GM12873 (cell line): ENCODE measurements at regions not wholly inside any gene's neighbourhood (a gene's known extent, or its start where the extent isn't known, plus 50 kb on each side); places are given as distances from the start of the nearest gene placed in this dataset.

Experiments used
- TF ChIP-seq, protein P1 (sequence below): IDR thresholded peaks from 2 replicates; pipeline ENCODE4 v1.5.1; 2012; ENCODE audit warnings: low read depth, mild to moderate bottlenecking, moderate library complexity, low read length, control low read depth; ENCODE audit not compliant: insufficient read depth; ENCODE audit errors: missing control alignments

DNA sequence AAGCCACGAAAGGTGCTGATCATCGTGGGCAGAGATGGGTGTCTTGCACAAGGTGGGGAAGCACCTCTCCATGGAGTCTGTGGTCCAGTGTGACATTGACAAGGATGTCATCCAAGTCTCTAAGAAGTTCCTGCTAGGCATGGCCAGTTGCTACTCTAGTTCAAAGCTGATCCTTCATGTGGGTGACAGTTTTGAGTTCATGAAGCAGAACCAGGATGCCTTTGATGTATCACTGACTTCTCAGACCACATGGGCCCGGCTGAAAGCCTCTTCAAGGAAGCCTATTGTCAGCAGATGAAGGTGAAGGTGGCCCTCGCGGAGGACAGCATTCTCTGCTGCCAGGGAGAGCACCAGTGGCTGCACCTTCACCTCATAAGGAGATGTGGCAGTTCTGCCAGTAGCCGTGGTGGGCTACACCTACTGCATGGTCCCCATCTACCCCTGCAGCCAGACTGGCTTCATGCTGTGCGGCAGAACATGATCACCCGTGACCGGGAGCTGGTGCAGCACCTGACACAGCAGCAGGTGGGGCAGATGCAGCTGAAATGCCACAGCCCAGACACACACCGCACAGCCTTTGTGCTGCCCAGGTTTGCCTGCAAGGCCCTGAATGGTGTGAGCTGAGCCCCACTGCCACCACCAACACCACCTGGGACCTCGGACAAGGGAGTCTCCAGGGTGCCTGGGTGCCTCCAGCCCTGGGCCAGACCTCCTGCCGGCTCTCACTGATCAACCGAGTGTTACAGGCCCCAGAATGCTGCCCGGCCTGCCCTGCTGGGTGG is 75.0 kb upstream of the SULF2 start:
- TF ChIP-seq, protein P1, sequence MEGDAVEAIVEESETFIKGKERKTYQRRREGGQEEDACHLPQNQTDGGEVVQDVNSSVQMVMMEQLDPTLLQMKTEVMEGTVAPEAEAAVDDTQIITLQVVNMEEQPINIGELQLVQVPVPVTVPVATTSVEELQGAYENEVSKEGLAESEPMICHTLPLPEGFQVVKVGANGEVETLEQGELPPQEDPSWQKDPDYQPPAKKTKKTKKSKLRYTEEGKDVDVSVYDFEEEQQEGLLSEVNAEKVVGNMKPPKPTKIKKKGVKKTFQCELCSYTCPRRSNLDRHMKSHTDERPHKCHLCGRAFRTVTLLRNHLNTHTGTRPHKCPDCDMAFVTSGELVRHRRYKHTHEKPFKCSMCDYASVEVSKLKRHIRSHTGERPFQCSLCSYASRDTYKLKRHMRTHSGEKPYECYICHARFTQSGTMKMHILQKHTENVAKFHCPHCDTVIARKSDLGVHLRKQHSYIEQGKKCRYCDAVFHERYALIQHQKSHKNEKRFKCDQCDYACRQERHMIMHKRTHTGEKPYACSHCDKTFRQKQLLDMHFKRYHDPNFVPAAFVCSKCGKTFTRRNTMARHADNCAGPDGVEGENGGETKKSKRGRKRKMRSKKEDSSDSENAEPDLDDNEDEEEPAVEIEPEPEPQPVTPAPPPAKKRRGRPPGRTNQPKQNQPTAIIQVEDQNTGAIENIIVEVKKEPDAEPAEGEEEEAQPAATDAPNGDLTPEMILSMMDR: no peak

DNA sequence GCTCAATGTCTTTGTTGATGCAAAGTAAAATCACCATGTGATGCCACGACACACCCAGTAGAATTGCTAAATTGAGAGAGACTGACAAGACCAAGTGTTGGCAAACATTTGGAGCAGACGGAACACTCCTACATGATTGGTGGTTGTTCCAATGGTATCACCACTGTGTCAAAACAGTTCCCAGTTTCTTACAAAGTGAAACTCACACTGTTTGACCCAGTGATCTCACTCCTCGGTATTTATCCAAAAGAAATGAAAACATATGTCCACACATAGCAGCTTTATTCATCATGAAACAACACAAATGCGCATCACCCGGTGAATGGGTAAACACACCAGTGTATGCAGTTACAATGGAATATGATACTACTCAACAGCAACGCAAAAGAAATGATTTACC is 74.0 kb upstream of the SULF2 start:
- TF ChIP-seq, protein P1: no peak

DNA sequence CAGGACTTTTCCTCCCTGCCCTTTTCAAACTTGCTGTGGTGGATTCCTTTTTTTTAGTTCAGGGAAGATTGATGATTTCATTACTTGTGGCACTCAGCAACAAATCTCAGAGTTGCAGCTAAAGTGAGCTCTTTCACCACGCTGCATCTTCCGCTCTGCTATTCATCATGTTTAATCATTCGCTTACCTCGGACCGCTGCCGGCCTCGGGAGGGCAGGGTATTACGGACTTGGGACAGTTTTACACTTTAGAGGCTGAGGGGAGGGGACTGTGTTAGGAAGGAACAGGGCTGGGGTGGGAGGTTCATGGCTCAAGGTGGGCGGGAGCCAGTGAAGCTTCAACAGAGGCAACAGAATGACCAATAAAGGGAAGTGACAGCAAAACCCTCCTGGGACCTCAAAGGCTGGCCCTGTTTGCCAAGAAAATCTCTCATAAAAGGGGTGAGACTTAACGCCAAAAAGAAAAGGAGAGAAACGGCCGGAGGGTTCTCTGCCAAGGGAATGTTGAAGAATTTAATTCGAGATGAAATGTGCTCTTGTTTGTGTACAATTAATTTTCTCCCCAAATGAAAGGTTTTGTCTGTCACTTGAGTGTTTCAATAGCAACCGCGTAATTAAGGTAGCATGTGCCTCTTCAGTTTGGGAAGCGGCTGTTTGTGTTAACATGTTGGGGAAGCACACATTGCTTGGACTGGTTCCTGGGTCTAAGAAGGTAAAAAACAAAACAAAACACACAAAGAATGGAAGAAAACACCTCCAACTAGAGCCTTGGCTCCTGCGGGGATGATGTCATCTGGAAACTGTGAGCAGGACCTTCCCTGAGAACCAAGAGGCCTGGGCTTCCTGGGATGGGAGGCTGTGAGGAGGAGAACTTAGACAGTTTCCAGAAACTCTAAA is 72.5 kb upstream of the SULF2 start:
- TF ChIP-seq, protein P1: no peak

DNA sequence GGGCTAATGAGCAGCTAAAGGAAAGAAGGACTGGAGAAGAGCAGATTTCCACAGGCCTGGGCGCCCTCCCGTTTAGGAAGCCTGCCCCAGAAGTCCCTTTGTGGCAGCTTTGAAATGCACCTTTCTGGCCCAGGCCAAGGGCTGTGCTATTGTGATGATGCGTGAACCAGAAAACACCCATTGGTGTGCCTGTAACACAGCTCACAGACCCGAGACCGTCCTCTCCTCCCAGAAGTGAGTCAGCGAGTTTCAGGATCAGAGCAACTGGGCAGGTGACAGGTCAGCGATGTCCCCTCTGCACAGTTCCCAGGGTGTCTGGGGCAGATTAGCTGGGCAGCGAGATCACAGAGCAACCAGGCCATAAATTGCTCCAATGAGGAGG is 71.9 kb upstream of the SULF2 start:
- TF ChIP-seq, protein P1: no peak

DNA sequence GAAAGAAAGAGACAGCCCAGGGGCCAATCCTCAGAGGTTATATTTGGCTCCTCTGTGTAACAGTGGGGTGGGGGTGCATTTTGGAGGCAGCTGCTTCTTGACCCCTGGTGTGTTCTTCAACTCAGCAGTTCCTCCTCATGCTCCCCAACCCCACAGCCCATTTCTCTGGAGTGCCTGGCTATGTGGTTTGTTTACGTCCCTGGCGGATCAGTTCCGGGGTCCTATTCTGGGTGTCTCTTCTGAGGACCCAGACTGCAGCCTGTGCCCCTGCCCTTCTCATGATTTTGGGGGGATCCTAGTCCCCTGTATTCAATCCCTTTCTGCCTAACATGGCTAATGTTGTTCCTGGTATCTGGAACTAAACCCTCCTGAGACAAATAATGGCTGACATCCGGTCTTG is 70.5 kb upstream of the SULF2 start:
- TF ChIP-seq, protein P1: no peak

DNA sequence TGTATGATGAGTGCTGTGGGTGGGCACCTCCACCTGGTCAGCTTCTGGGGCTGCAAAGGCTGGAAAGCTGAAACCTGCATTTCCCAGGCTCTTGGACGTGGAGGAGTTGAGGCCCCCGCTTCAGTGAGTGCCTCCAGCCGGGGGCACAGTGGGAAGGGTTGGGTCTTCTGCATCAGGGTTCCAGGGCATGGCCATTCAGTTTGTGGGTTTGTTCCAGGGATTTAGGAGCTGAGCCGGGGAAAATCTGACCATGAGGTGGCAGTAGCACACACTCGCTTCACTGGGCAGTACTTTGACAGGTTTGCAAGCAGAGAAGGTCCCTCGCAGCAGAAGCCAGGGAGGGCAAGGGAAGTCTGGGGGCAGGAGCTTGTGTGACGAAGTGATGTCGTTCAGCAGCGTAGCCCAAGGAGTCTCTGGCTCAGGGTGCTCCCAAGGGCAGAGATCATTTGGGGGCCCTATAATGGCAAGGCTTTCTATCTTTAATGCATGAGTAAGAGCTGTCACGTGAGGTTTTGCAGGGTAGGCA is 69.5 kb upstream of the SULF2 start:
- TF ChIP-seq, protein P1: peak; percentile 61

DNA sequence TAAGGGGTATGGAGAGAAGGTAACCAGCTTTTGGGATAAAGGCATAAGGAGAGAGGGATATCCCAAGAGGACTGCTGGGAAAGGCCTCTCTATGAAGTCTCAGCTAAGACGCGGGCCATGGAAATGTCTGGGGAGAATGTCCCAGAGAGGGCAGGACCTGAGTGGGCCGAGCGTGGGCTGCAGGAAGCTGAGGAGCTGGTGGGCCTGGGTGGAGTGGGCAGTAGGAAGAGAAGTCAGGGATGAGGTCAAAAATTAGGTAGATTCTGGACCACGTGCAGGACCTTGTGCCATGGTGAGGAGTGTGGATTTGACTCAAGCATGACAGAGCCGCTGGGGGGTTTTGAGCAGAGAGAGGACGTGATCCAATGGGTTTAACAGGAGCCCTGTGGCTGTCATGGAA is 66.5 kb upstream of the SULF2 start:
- TF ChIP-seq, protein P1: no peak
